HG03520 (cell line): ENCODE measurements at regions not wholly inside any gene's neighbourhood (a gene's known extent, or its start where the extent isn't known, plus 50 kb on each side); places are given as distances from the start of the nearest gene placed in this dataset.
"Not testable (repeated sequence)": the region's sequence is repeated elsewhere in the genome, so short reads cannot be mapped to it uniquely, and the experiment has no call there.

Experiments
- ATAC-seq: cut with Tn5 transposase; IDR thresholded peaks from one replicate; pipeline ENCODE4 v1.9.1; 2021; ENCODE audit warnings: mild to moderate bottlenecking, moderate library complexity; ENCODE audit not compliant: unreplicated experiment

DNA sequence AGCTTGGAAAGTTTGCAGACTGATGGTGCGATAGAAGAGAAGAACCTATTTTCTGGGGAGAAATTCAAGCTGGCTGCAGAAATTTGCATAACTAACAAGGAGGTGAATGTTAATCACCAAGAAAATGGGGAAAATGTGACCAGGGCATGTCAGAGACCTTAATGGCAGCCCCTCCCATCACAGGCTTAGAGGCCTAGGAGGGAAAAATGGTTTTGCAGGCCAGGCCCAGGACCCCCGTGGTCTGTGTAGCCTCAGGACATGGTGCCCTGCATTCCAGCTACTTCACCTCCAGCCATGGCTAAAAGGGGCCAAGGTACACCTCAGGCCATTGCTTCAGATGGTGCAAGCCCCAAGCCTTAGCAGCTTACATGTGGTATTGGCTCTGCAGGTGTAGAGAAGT, 207.1 kb upstream of the CXorf66 start:
- ATAC-seq, result no peak

DNA sequence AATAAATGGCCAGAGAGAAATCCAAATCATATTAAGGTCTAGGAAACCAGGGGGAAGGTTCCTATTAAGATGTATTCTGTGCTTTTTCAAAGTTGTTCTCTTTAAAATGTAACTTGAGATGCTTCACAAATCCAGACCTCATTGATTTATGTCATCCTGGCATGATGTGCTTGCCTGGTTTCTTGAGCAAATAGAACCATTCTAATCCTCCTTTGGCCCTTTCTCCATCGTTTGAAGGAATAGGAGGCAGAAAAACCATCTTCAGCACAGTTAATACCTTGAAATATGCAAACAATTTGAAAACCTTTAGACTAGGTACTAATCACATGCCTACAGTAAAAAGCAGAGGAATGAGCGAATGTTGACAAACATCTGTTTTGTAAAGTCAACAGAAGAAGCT, 202.2 kb upstream of the CXorf66 start:
- no peak for ATAC-seq

DNA sequence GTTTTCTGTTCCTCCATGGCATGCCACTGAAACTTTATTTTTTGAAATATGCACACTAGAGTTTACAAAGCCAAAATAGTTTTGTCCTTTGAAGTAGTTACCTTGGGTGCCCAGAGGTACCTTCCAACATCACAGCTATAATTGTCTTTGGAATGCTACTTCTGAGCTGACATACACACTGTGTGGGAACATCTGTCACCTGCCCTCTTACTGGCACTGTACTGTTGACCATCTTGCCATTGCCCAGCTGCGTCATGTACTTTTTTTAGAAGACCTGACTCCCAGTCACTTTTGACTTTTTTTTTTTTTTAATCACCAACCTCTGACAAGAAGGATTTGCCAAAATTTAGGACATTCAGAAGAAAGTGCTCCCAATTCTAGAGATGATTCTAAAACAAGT, 200.5 kb upstream of the CXorf66 start:
- ATAC-seq, result no peak

DNA sequence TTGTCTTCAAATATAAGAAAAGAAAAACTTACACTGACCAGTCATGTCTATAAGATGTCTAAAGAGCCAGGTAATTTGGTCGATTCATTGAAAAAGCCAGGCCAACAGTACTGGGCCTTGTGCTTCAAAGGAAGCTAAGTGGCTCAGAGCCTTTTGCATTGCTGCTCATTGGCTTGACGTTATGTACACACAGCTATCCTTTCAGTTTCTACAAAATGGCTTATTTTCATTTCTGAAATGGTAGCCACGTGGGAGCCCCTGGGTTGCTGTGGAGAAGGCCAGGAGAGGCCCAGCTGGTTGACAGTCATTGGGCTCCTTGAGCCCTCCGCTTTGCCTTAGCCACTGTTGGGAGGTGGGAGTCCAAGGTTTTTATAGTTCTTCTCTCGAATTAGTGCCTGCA, 199.1 kb upstream of the CXorf66 start:
- no peak for ATAC-seq

DNA sequence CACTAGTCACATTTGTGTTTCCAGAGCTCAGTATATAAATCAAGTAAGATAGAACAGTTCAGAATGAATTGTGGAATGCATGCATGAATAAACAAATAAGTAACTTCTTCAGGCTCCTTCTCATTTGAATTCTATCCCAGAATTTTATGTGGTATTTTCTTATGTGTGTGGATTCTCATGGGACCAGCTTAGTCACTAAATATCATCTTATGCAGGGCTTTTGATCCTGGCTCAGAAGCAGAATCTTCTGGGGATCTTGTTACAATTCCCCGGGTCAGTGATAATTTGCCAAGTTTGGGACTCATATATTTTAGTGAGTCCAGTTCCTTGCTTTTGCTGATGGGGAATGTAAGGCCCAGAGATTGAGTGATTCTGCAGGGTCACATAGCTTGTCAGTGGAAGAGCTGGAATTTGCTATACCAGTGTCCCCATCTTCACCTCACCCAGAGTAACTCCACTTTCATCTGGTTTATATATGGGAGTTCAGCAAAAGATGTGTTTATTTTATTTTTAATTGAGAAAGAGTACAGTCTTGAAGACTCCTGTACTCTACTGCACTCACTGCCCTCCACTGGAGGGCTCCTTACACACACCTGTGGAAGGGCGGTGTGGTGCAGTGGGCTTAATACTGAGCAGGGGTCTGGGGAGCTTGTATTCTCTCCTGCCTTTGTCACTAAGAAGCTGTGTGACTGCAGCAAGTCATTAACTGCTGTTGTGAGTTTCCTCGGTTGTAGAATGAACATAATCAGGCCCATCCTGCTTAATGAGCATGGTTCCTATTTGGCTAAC, 198.2 kb upstream of the CXorf66 start:
- ATAC-seq, result no peak

DNA sequence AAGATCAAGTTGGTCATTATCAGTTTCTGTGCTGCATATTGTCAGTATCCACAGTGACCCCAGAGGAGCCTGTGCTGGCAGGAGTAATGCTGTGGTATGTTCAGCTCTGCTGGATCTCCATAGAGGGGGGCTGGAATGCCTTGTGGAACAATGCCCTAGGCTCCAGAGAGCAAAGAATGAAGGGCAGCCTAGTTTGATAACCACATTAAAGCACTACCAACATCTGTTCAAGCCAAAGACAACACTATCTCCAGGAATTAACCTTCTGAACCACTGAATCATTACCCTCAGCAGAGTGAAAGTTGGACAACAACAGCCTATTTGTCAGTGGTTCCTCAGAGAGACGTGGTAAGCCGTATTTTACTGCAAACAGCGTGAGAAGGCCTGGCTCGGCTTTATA, 192.3 kb upstream of the CXorf66 start:
- ATAC-seq, result no peak

DNA sequence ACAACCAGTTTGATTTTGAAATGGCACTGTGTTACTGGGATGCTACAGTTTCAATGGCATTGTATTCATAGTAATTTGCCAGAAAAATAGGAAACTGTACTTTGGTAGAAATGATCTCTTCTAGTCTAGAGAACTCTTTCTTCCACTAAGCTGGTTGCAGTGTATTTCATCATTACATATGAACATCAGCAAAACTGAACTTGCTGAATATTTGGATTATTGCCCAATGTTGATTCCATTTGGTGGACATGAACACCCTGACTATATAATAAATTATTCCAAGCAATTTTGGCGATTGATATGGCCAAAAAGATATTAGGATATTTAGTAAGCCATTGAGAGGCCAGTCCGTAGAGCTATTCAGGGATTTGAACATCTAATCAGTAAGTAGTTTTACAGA, 191.8 kb upstream of the CXorf66 start:
- no peak for ATAC-seq

DNA sequence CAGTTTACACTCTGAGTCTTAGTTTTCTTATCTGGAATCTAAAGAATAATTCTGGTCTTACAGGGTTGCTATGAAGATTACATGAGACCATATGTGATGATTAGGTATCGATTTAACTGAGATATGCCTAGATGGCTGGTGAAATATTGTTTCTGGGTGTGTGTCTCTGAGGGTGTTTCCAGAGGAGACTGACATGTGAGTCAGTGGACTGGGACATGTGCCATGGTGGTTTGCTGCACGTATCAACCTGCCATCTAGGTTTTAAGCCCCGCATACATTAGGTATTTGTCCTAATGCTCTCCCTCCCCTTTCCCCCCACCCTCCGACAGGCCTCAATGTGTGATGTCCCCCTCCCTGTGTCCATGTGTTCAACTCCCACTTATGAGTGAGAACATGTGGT, 186.0 kb upstream of the CXorf66 start:
- ATAC-seq, result no peak

DNA sequence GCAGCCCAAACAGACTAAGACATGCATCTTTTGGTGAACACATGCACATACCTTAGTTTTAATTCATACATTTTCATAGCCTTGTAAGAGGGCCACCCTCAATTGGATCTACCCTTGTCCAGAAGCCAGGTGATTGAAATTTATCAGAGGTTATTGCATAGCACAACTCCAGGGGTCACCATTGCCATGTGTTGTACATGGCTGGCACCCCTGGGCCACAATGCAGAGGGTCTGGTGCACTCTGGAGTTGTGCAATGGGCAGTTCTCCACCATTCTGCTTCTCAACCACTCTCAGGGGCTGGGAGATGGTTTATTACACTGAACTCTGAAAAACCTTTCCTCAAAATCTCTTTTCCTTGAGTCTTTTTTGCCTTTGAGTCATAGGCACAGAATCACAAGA, 184.4 kb upstream of the CXorf66 start:
- no peak for ATAC-seq

DNA sequence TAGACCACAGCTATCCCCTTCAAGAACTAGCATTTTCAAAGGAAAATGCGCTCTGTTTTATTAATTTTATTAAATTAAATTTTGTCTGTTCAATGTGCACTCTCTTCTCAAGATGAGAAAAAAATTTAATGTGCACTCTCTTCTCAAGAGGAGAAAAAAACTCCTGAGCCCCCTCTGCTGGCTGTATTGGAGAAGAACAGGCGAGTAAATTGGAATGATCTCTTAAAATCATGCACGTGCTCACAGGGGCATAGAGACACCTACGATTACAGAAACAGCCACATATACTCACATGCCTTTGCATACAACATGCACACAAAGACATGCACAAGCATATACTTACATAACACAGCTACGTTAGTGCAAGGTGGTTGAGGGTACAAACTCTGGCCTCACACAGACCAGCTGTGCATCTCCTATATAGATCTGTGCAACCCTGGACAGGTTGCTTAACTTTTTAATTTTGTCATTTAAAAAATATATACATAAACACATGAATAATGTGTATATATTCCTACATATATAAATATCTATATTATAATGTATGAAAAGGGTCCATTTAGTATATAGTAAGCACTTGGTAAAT, 176.2 kb upstream of the CXorf66 start:
- ATAC-seq, result peak; percentile 82

DNA sequence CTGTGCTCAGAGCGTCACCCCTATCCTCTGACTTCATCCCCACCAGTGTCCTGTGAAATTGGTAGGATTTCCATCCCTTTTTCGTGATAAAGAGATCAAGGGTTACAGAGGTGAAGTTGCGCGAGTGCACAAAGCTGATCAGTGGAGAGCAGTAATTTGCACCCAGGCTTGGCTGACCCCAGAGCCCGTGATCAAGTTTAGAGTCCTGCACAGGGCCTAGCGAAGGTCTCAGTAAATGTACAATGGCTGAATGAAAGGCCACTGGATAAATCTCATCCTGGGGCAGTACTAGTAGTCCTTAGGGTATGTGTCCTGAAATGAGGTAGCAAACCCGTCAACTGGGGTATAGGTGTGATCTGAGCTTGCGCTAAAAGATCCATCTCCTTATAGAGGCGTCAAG, 173.2 kb upstream of the CXorf66 start:
- ATAC-seq, result not testable (repeated sequence)

DNA sequence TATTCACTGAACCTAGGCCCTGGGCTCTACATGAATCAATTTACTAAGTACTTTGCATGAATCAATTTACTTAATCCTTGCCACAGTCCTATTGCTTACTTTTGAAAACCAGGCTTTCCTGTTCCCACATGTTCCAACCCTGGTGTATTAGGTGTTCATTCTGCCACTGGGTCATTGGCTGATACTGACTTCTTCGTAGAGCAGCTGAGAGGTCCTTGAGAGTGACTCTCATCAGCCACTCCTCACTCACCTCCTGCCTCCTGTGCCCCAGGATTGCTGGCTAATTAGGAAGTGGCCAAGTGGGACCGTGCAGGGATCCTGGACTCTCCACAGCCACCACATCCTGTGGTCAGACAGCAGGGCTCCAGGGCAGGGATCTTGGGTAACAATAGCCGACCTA, 172.7 kb upstream of the CXorf66 start:
- not testable (repeated sequence) for ATAC-seq

DNA sequence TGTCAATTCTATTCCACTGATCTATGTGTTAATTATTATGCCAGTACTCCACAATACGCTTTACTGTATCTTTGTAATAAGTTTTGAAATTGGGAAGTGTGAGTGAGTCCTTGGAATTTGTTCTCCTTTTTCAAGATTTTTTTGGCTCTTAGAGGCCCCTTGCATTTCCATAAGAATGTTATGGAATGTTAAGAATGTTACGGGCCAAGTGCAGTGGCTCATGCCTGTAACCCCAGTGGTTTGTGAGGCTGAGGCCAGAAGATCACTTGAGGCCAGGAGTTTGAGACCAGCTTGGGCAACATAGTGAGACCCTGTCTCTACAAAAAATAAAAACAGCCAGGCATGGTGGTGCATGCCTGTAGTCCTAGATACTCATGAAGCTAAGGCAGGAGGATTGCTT, 167.6 kb upstream of the CXorf66 start:
- no peak for ATAC-seq

DNA sequence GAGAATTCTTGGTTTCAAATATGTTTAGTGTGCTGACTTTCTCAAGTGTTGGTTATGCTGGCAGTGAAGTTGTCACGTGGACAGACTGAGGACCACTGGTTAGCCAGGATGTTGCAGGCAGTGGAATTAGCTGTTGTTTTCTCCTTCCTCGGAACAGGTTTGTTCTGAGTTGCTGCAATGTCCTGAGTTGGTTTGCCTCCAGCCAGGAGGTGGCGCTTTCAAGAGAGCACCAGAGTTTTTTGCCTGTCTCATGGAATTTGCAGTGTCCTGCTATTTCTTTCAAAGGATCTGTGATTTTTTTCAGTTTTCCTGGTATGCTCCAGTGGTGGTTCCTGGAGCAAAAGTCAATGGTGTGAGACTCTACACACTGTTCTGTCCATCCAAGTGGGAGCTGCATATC, 158.1 kb upstream of the CXorf66 start:
- ATAC-seq, result no peak

DNA sequence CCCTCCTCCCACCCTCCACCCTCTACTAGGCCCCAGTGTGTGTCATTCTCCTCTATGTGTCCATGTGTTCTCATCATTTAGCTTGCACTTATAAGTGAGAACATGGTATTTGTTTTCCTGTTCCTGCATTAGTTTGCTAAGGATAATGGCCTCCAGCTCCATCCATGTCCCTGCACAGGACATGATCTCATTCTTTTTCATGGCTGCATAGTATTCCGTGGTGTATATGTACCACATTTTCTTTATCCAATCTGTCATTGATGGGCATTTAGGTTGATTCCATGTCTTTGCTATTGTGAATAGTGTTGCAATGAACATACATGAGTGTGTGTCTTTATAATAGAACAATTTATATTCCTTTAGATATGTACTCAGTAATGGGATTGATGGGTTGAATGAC, 148.7 kb upstream of the CXorf66 start:
- ATAC-seq, result not testable (repeated sequence)

DNA sequence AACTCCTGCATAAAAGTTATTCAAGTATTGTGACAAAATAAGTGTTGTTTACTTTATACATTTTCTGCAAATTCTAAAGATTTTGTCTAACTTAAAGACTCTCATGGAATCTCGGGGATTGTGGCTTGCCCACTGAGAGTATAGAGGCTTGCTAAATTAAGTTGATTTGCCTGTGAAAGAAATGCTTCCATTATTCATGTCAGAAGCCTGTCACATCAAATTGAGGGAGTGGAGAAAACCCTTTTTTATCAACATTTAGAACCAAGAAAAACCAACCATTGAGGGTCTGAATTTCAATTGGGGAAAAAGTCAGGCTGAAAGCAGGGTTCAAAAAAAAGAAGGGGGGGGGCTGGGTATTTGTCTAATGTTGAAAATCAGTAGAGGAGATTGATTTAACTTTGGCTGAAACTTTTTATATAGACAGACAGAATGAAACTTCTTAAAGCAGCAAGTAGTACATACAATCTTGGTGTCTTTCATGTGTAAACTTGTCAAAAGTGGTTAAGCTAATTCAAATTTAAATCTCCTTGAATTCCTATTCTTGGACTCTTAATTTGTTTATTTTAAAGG, 144.8 kb upstream of the CXorf66 start:
- ATAC-seq, result no peak

DNA sequence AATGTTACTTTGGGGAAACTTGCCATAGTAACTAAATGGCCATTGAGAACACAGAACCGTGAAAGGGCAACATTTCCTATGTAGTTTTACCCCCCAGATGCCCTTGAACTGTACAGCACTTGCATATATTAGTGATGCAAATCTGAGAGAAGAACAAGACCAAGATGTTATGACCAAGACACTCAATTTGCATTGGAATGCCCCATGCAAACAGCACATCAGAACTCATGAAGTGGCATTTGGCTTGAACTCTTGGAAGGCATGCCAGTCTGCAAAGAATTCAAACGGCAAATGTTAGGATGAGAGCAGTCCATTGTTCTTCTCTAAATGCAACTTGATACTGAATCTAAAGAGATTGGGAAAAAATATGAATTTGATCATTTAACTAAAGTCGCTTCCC, 139.4 kb upstream of the CXorf66 start:
- ATAC-seq, result no peak

DNA sequence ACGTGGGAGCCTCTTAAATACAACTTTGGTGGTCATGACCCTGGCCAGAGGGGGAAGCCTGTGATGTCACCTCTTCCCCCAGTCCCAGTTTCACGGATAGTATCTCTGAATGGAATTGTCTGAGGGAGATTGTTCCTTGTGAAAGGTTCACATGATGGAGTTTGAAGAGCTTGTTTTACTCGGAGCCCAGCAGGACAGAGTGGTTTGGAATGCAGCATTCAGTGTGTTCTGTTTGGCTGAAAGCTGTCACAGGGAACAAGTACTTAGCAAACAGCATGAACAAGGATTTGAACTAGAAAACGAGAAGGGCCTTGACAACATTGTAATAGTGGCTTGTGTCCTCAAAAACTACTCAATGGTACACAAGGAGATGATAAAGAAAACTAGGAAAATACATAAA, 133.9 kb upstream of the CXorf66 start:
- no peak for ATAC-seq

DNA sequence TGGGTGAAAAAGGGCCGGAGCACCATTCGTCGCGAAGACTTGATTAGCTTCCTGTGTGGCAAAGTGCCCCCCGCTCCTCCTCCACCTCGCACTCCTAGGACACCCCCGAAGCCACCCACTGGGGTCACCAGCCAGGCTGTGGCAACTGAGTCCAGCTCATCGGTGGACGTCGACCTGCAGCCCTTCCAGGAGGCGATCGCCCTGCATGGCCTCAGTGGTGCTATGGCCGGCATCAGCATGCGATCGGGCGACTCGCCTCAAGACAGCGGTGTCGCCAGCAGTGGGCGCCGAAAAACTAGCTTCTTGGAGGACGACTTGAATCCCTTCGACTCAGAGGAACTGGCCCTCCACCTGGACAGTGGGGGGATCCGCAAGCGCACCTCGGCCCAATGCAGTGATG, 126.8 kb upstream of the CXorf66 start:
- ATAC-seq, result no peak

DNA sequence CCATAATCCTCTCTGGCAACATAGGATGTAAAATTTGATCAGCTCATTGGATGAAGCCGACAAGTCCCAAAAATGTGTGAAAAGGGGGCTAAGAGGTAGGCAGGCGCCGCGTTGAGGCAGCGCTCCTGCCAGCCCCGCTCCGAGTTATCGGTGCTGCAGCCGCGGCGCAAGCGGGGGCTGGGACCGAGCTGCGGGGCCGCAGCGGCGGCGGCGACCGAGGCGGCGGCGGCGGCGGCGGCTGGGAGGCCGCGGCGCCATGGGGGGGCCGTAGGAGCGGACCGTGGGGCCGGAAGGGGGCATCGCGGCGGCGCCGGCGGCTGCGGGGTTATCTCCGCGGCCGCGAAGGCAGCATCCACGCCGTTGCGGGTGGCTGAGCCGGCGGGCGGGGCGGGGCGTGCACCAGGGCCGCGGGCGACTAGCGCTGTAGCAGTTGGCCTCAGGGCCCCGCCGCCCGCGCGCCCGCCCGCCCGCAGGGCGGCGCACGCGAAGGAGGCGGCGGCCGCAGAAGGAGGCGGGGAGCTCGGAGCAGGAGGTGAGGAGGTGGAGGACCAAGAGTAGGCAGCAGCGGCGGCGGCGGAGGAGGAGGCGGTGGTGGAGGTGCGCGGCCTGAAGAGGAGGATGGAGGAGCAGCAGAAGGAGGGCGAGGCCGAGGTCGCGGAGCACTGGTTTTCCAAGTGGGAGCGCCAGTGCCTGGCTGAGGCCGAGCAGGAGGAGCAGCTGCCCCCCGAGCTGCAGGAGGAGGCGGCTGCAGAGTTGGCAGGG, 126.0 kb upstream of the CXorf66 start:
- peak; percentile 68 for ATAC-seq

DNA sequence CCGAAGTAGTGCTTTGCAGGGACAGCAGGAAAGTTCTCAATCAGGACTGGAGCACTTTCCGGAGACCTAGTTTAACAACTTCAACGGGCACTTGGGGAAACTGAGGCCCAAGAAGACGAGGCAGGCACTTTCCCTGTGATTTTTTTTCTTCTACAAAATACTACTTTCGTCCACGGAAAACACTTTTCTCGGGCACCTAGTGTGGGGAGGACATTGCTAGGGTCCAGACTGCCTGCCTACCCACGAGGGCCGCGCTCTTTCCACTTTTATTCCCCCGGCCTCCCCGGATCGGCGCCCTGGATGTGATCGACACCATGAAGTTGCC, 125.4 kb upstream of the CXorf66 start:
- ATAC-seq, result peak; percentile 13

DNA sequence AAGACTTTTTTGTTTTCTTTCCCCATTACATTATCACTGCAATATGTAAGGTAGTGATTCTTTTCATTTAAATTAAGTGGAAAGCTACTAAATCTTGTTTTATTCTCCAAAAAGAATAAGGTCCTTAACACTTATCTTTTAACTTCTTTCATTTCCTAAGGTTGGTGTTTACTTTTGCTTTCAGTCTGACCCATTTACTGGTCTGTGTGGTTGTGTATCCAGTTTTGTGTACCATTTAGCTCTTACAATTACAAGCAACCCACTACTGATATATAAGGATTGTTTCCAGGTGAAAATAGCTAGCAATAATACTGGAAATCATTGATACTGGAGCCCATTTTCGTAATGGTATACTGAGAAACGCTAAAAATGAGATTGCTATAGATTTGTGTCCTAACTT, 123.1 kb upstream of the CXorf66 start:
- ATAC-seq, result no peak
